ENCODE measurements at regions not wholly inside any gene's neighbourhood (a gene's known extent, or its start where the extent isn't known, plus 50 kb on each side); places are given as distances from the start of the nearest gene placed in this dataset.
"Not testable (repeated sequence)": the region's sequence is repeated elsewhere in the genome, so short reads cannot be mapped to it uniquely, and the experiment has no call there.

DNA sequence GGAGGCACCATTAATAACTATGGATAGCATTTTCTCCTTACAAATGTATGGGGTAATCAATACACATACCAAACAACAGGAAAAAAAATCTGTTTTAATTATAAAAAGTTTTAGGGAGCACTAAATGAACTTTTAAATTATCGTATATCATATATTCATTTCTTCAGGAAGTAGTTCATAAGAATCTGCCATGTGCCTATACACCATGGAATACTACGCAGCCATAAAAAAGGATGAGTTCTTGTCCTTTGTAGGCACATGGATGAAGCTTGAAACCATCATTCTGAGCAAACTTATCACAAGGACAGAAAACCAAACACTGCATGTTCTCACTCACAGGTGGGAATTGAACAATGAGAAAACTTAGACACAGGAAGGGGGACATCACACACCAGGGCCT is 162.1 kb upstream of the RASA1 start:
- no peak for DNase-seq (ENCODE audit: low read depth)

DNA sequence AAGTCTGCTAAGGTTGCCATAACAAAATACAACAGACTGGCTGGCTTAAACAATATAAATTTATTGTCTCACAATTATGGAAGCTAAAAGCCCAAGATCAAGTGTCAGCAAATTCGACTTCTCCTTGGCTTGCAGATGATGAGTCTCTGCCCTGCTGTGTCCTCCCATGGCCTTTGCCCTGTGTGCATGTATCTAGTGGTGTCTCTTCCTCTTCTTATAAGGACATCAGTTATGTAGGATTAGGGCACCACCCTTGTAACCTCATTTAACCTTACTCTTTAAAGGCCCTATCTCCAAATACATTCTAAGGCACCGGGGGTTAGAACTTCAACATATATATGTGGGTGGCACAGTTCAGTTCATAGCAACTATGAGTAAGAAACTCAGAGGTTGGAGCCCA is 157.9 kb upstream of the RASA1 start:
- no peak for DNase-seq (ENCODE audit: low read depth)

DNA sequence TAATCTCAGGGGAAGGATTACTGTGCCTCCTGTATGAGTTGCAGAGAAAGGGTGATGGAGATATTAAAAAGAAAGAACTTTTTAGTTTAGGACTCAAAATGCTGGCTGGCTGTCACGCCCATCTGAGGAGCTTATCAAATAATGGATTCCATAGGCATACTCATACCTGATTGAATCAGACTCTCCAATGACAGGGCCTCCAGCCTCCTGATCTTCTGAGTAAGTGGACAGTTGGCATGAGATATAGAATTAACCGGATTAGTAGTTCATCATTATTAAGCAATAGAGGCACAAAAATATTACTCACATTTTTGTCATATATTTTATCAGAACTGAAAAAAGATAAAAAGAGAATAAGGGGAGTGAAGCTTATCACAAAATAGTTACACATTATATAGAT is 157.0 kb upstream of the RASA1 start:
- DNase-seq (ENCODE audit: low read depth), result no peak

DNA sequence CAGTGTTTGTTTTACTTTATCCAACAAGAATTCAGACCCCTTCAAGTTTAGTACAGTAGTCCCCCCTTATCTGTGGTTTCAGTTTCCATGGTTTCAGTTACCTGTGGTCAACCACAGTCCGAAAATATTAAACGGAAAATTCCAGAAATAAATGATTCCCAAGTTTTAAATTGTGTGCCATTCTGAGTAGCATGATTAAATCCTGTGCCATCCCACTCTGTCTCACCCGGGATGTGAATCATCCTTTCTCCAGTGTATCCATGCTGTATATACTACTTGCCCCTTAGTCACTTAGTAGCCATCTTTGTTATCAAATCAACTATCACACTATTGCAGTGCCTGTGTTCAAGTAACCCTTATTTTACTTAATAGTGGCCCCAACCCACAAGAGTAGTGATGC is 153.8 kb upstream of the RASA1 start:
- no peak for DNase-seq (ENCODE audit: low read depth)

DNA sequence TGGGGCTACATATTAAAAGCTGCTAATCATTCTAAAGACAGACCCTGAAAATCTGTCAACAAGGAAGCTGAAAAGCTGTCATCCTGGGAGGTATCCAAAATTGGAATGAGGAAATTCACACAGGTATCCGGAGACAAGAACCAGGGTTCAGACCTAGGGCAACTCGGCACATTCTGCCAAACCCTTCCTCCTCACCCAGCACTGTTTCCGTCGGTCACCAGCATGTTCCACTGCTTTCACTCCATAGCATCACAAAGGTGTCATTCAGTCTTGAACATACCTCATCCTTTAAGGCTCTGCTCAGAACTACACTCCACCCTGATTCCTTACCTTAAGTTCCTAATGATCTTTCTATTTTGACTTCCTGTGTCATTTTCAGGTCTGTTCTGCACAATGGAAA is 153.1 kb upstream of the RASA1 start:
- DNase-seq (ENCODE audit: low read depth), result no peak

DNA sequence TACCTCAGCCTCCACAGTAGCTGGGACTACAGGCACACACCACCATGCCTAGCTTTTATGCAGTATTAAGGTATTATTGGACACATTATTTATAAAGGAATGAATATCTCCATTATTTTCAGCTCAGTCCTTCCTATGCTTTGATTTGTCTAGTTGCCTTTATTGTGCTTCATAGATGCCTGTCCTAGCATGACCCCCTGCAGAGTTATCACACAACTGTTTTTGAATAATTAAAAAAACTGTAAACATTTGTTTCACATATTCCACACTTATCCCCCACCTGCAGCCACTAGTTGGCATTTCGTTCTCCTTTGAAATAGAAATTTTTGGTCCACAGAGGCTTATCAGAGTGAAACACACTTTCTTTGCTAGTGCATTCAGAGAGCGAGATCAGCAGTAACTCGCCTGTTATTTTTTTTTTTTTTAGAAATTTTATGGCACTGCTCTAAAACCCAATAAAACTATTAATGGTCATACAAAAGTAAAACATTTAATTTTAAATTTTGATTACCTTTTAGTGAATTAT is 151.8 kb upstream of the RASA1 start:
- DNase-seq (ENCODE audit: low read depth), result peak; percentile 43

DNA sequence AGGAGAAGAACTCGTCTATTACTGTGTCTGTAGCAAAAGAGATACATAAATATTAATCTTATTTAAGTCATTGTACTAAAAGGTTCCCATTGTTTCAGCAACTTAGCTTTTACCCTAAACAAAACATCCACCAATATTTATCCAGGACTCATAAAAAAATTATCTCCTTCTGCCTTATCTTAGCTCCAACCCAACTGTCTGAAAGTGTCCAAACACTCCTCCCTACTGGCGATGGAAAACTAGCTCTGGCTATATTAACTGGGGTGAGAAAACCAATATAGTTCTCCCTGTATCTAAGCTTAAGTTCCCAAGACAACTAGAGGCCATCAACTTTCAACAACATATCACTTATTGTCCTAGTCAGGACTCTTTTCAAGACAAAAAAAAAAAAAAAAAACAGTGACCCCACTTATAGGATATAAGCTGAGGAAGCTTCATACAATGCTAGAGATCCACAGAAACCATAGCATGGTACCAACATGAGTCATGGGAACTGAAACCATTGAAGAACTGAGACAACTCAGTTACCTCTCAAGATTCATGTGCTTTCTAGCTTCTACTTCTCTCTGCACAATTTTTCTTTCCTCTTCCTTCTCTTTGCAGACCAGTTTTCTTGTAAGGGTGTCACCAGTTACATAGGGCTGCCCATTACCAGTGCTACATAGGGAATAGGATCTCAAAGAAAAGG is 150.7 kb upstream of the RASA1 start:
- DNase-seq (ENCODE audit: low read depth), result no peak

DNA sequence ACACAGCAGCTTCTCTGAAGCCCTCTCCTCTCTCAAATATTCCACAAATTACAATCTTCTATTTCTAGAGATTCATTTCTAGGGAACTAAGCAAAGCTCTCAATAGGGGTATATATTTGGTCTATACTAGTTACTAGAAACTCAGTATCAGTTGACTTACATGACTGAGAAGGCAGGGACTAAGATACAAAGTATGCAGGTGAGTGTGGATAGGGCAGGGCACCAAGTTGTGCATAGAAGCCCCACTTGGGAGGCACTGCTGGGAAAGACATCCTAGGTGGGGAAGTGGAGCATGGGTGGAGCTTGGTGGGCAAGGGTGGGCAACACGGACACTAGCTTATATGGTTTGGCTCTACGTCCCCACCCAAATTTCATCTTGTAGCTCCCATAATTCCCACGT is 148.1 kb upstream of the RASA1 start:
- no peak for DNase-seq (ENCODE audit: low read depth)

DNA sequence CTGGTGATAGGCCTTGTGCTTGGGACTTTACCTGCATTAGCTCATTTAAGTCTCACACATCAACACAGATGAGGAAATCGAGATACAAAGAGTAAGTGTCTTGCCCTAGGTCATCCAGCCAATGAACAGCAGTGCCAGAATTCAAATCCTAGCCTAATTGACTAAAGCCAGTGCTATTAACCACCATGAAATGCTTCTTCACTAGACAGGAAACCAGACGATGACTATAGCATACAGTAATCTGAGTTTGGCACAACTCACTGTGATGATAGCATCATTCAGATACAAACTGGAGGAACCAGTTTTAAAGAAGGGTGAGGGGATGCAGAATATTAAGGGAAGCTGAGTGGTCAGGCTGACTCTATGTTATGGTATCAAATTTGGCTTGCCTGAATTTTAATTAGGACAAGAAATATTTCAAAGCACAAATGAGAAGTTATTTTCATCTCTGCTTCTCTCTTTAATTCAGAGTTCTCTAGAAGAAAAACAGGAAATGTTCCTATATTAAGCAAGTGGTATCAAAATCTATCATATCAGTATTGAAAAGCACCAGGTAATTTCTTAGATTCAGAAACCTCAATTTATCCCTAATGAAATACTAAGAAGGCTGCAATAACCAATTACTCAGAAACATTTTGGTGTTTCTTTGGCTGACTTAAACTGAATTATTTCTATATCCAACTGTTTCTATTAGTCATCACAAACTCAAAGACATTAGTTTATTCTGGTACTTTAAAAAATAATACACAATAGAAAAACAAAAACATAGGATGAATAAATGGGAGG is 147.0 kb upstream of the RASA1 start:
- DNase-seq (ENCODE audit: low read depth), result no peak

DNA sequence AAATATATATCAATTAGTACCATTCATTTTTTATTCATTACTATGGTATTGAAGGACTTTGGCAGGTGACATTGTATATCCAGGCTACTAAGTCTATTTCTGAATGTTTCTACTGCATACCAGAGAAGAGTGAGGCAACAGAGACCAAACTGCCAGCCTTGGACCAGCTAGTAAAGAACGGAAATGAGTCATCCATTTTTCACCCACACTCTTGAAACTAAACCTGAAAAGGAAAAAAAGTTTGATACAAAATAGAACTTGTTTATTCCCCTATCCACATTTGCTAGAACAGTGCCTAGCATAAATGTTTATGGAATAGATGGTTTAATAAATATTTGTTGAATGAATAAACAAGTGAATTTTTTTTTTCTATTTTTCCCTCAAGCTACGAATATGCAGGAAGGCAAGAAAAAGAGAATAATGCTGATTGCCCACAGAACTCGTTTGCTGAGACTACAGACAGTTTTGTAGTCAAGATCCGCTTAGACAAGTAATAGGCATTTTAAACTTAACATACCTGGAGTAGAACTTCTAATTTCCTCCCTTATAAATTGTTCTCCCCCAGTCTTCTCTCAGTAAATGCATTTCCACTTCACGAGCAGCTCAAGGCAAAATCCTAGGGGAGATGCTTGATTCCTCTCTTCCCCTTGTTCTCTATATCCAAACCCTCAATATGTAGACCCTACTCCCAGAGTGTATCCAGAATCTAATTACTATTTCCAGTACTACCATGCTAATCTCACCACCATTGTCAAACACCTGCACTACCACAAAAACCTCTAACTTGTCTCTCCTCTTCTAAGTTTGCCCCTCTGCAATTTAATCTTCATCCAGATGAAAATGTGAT is 146.2 kb upstream of the RASA1 start:
- no peak for DNase-seq (ENCODE audit: low read depth)

DNA sequence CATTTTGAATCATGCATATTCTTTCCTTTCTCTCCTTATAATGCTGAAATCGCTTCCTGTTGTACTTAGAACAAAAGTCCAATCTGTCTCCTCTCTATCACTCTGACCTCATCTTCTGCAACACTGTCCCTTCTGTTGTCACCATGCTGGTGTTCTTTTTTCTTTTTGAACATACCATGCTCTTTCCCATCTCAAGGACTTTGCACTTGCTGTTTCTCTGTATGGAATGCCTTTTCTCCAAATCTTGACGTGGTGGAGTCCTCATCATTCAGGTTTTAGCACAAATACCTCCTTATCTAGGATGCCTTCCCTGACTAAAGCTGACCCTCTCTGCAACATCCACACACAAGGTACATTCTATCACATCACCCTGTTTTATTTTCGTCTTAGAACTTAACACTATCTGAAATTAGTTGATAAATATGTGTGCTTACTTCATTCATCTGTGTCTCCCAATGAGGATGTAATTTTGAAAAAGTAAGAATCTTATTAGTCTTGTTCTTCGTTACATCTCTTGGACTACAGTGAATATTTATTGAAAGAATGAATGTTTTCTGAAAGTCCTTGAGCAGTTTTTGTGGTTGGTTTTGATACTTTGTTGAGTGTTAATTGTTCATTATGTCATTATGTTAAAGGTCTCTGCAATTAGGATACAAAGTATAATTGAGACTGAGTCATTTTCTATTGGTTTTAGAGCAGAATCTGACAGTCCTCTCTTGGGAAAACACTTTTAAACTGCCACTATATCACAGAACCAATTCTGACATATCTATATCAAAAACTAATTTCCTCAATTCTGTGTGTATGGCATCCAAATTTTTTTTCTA is 145.3 kb upstream of the RASA1 start:
- DNase-seq (ENCODE audit: low read depth), result no peak

DNA sequence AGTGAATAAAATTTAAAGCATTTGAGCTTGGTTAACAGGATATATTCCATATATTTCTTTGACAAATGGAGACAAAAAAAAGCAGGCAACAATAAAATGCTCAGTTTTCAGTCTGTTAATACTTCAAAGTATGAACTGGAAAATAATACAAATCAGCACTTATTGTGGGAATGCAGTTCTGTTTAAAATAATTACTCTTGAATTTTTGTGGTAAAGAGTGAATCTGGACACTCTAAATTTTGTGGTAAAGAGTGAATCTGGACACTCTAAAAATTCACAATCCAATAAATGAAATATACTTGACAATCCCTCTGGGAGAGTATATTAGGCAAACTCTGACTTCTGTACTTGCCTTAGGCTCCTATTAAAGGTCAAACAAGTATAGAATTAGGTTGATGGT is 141.9 kb upstream of the RASA1 start:
- no peak for DNase-seq (ENCODE audit: low read depth)

DNA sequence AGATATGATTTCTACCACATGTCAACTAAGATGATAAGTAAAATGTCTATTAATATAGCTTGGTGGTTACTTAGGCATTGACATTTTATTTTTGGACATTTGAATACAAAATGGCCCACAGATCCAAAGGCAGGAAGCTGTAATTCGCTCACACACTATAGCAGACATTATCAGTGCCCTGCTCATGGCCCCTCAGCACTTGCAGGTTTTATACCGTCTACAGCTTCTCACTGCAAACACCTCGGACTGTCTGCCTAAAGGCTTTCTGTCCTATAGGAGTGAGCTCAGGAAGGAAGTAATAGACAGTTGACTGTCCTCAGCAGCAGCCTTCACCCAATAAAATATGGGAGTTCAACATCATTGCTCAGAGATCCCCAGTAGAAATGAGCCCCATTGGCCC is 140.8 kb upstream of the RASA1 start:
- no peak for DNase-seq (ENCODE audit: low read depth)

DNA sequence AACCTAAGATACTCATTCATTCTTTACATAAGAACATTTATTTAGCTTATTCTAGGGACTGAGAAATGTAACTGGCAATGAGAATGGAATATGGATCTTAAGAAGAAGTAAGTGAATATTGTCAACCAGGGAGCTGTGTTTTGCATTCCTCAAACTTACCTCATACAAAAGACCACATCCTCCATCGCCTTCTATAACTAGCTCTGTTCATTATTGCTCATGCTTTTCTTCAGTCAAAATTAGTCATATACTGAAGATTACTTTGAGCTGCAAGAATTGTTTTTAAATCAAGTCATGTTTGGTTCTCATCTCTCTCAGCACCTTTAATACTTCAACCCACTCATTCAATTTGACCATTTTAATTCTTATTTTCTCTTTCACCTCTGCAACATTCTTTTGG is 140.3 kb upstream of the RASA1 start:
- DNase-seq (ENCODE audit: low read depth), result no peak

DNA sequence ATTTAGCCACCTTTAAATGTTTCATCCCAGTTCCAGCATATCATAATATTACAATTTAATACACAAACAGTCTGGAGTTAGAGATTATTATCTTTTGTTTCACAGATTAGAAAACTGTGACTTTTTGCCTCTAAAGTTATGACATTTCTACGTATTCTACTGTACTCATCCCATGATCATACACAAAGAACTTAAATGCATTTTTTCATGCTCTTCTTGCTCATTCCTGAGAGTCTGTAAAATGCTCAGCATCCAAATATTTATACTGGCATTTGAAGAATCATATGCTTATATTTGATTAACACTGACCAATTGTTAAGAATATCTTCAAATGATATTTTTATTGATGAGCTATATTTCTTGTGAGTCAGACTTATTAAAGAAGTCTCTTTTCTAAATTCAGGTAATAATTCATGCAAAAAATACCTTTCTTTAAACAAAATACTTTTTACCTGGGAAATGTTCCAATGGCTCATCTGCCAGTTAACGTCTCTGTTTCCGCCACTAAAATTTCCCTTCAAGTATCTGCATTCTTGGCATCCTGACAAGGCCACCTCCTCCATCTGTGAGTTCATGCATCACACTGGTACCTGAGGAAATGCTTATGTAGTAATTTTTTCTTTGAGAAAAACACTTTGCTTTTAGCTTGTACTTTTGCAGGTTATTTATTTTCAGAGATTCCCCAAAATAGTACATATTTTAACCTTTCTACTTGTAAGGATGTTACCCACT is 139.6 kb upstream of the RASA1 start:
- no peak for DNase-seq (ENCODE audit: low read depth)

DNA sequence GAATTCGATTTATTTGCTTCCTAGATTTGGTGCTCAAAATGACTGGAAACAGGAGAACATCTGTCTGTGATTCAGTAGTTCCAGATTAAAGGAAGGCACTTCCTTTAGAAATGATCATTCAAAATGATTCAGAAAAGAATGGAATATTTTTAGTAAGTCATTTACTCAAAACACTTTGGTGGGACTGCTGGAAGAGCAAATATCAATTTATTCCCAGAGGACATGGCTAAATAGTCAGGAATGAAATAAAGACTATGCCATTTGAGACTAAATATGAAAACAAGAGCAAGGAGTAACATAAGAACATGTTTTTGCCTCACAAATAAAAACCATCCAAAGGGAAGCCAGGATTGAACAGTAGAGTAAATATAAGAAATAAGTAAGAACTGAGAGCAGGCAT is 138.6 kb upstream of the RASA1 start:
- DNase-seq (ENCODE audit: low read depth), result no peak

DNA sequence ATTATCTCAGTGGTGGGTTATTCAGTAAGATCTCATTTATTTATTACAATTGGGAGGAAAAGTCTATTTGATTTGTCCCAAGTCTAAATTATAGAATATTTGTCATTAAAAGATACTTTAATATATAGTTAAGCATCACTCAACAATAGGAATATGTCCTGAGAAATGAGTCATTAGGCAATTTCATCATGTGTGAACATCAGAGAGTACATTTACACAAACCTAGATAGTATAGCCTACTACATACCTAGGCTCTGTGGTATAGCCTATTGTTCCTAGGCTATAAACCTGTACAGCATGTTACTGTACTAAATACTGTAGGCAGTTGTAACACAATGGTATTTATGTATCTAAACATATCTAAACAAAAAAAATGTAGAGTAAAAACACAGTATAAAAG is 135.0 kb upstream of the RASA1 start:
- no peak for DNase-seq (ENCODE audit: low read depth)

DNA sequence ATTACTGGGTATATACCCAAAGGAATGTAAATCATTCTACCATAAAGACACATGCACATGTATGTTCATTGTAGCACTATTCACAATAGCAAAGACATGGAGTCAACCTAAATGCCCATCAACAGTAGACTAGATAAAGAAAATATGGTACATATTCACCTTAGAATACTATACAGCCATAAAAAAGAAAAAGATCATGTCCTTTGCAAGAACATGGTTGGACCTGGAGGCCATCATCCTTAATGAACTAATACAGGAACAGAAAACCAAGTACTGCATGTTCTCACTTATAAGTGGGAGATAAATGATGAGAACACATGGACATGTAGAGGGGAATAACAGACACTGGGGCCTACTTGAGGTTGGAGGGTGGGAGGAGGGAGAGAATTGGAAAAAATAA is 133.2 kb upstream of the RASA1 start:
- not testable (repeated sequence) for DNase-seq (ENCODE audit: low read depth)

DNA sequence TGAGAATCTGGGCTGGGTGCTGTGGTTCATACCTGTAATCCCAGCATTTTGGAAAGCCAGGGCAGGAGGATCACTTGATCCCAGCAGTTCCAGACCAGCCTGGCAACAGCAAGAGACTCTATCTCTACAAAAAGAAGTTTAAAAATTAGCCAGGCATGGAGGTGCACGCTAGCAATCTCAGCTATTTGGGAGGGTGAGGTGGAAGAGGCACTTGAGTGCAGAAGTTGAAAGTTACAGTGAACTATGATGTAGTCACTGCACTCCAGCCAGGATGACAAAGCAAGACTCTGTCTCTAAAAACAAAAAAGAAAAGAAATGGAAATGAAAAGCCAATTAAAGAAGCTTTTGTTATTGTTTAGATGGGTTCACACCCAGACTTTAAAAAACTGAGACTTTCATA is 131.6 kb upstream of the RASA1 start:
- DNase-seq (ENCODE audit: low read depth), result no peak

DNA sequence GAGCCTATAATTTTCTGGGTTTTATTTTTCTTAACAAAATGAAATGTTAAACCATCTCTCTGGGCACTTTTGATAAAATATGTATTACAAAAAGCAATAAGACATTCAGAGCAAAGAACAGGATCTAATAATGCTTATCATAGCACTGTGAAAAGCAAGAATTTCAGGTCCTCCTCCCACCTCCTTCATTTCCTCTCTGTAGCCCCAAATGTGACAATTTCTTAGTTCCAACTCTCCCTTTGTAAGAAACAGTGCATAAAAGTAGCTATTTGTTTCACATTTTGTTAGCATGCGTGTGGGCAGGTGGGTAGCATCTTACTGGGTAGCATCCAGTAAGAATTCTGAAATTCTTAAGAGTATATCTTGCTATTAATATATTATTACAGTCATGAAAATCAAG is 130.9 kb upstream of the RASA1 start:
- DNase-seq (ENCODE audit: low read depth), result no peak

DNA sequence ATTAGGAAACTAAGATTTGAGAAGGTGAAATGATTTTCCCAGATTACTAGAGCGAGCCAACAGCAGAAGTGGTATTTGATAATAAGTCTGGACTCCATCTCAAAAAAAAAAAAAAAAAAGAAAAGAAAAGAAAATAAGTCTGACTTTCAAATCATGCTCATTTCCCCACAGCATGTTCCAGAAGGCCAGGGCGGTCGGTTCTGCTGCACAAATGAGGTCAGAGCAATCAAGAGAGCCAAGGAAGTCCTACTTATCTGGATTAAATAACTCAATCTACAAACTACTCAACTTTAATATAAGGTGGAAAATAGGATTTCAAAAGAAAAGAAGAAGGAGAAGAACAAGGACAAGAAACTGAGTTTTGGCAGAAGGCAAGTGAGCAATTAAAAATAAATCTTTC is 130.4 kb upstream of the RASA1 start:
- no peak for DNase-seq (ENCODE audit: low read depth)

All from CMK (cell line).